SH-SY5Y (cell line): ENCODE measurements at regions not wholly inside any gene's neighbourhood (a gene's known extent, or its start where the extent isn't known, plus 50 kb on each side); places are given as distances from the start of the nearest gene placed in this dataset.

ENCODE experiments used
- GATA2 ChIP-seq: IDR thresholded peaks from 2 replicates; pipeline ENCODE4 v1.6.1; 2011; ENCODE audit warnings: mild to moderate bottlenecking, low read depth, low read length
- GATA3 ChIP-seq: IDR thresholded peaks from 2 replicates; pipeline ENCODE4 v1.6.1; 2011; ENCODE audit warnings: low read depth, mild to moderate bottlenecking, low read length, moderate library complexity

DNA sequence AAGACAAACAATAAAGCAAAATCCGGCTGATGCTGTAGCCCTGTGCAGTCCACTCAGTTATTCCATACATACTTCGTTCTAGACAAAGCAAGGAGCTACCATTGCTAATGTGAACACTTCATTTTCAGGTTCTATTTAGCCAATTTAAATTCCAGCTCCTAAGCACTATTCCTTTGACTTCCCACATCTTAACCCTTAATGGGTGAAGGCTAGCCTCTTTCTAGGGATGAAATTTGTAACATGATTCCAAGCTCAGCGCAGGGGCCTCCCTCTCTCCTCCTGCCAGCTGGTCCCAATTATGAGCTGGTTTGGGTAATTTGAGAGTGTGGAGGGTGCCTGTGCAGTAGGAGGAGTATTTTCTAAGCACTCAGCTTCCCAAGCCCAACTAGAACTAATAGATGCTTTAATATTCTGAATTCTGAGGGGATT is 53.9 kb upstream of the PTGFRN start:
- no peak for TF ChIP-seq GATA2
- TF ChIP-seq GATA3, result no peak
